ENCODE measurements at regions not wholly inside any gene's neighbourhood (a gene's known extent, or its start where the extent isn't known, plus 50 kb on each side); places are given as distances from the start of the nearest gene placed in this dataset.

GRCh38 chr1:29707796-29708195 lies 471.5 kb downstream of the PTPRU start:
- Mint-ChIP-seq H3K36me3 (ENCODE audit: low read depth) (no peaks in the 10 kb centered on the region), H3K27ac (ENCODE audit: unreplicated experiment) (peak overlapping the region; percentile 43), H3K9me3 (ENCODE audit: low read depth) (no peaks in the 10 kb centered on the region), H3K27me3 (ENCODE audit: low read depth) (peaks cover 11% of the 10 kb centered on the region), H3K4me3 (ENCODE audit: unreplicated experiment) (no peak overlapping the region), H3K4me1 (ENCODE audit: low read depth) (peaks cover 31% of the 10 kb centered on the region)
- no peak for DNase-seq (ENCODE audit: low spot score)
- no peak for TF ChIP-seq CTCF (IDR thresholded peaks at IDR 0.05)

DNA sequence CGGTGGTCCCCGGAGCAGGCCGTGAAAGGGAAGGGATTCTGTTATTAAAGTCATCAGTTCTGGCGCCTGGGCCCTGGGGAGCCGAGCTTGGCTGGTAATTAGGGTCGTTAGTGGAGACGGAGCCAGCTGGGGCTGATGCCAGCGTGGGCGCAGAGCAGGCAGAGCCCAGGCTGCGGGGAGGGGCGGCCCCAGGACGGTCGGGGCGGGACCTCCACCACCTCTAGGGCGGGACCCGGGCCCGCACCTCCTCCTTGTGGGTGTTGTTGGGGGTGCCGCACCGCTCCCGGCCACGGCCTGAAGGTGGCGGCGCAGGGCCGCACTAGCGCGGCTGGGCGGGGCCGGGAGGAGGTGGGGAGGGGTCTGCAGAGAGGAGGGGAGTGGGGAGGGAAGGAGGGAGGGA lies 470.6 kb downstream of the PTPRU start:
- H3K4me3 Mint-ChIP-seq (ENCODE audit: unreplicated experiment), result no peak overlapping the region
- H3K4me1 Mint-ChIP-seq (ENCODE audit: low read depth), result peaks cover 28% of the 10 kb centered on the region
- H3K27ac Mint-ChIP-seq (ENCODE audit: unreplicated experiment), result no peak overlapping the region
- no peak for DNase-seq (ENCODE audit: low spot score)
- peak; percentile 36 for TF ChIP-seq CTCF (IDR thresholded peaks at IDR 0.05)
- H3K9me3 Mint-ChIP-seq (ENCODE audit: low read depth), result no peaks in the 10 kb centered on the region
- no peaks in the 10 kb centered on the region for H3K36me3 Mint-ChIP-seq (ENCODE audit: low read depth)
- H3K27me3 Mint-ChIP-seq (ENCODE audit: low read depth), result peaks cover 11% of the 10 kb centered on the region

GRCh38 chr1:29704430-29704829 lies 468.1 kb downstream of the PTPRU start:
- DNase-seq (ENCODE audit: low spot score), result no peak
- H3K4me3 Mint-ChIP-seq (ENCODE audit: unreplicated experiment), result no peak overlapping the region
- H3K27me3 Mint-ChIP-seq (ENCODE audit: low read depth), result peaks cover 14% of the 10 kb centered on the region
- H3K36me3 Mint-ChIP-seq (ENCODE audit: low read depth), result no peaks in the 10 kb centered on the region
- no peaks in the 10 kb centered on the region for H3K9me3 Mint-ChIP-seq (ENCODE audit: low read depth)
- no peak overlapping the region for H3K27ac Mint-ChIP-seq (ENCODE audit: unreplicated experiment)
- peaks cover 15% of the 10 kb centered on the region for H3K4me1 Mint-ChIP-seq (ENCODE audit: low read depth)
- no peak for TF ChIP-seq CTCF (IDR thresholded peaks at IDR 0.05)

GRCh38 chr1:29703596-29704370 lies 467.5 kb downstream of the PTPRU start:
- peak; percentile 81 for TF ChIP-seq CTCF (IDR thresholded peaks at IDR 0.05)
- H3K9me3 Mint-ChIP-seq (ENCODE audit: low read depth), result no peaks in the 10 kb centered on the region
- no peak overlapping the region for H3K27ac Mint-ChIP-seq (ENCODE audit: unreplicated experiment)
- peaks cover 18% of the 10 kb centered on the region for H3K27me3 Mint-ChIP-seq (ENCODE audit: low read depth)
- H3K36me3 Mint-ChIP-seq (ENCODE audit: low read depth), result no peaks in the 10 kb centered on the region
- no peak for DNase-seq (ENCODE audit: low spot score)
- H3K4me1 Mint-ChIP-seq (ENCODE audit: low read depth), result peaks cover 9% of the 10 kb centered on the region
- H3K4me3 Mint-ChIP-seq (ENCODE audit: unreplicated experiment), result no peak overlapping the region

GRCh38 chr1:29700491-29700890 lies 464.2 kb downstream of the PTPRU start:
- no peak for DNase-seq (ENCODE audit: low spot score)
- no peaks in the 10 kb centered on the region for H3K9me3 Mint-ChIP-seq (ENCODE audit: low read depth)
- peaks cover 3% of the 10 kb centered on the region for H3K4me1 Mint-ChIP-seq (ENCODE audit: low read depth)
- H3K4me3 Mint-ChIP-seq (ENCODE audit: unreplicated experiment), result no peak overlapping the region
- H3K27ac Mint-ChIP-seq (ENCODE audit: unreplicated experiment), result no peak overlapping the region
- no peak for TF ChIP-seq CTCF (IDR thresholded peaks at IDR 0.05)
- H3K36me3 Mint-ChIP-seq (ENCODE audit: low read depth), result no peaks in the 10 kb centered on the region
- H3K27me3 Mint-ChIP-seq (ENCODE audit: low read depth), result peaks cover 17% of the 10 kb centered on the region
